Stimulated activated CD4-positive, alpha-beta T cell treated with anti-CD3 and anti-CD28 coated beads, Interleukin-4, amount 100 ng/mL, for 4 hours (primary cell): ENCODE measurements at regions not wholly inside any gene's neighbourhood (a gene's known extent, or its start where the extent isn't known, plus 50 kb on each side); places are given as distances from the start of the nearest gene placed in this dataset.
"Not testable (repeated sequence)": the region's sequence is repeated elsewhere in the genome, so short reads cannot be mapped to it uniquely, and the experiment has no call there.

Experiments
- DNase-seq, 2 experiments: peaks; one replicate each; pipeline ENCODE4 v3.0.0-alpha.2; 2020

DNA sequence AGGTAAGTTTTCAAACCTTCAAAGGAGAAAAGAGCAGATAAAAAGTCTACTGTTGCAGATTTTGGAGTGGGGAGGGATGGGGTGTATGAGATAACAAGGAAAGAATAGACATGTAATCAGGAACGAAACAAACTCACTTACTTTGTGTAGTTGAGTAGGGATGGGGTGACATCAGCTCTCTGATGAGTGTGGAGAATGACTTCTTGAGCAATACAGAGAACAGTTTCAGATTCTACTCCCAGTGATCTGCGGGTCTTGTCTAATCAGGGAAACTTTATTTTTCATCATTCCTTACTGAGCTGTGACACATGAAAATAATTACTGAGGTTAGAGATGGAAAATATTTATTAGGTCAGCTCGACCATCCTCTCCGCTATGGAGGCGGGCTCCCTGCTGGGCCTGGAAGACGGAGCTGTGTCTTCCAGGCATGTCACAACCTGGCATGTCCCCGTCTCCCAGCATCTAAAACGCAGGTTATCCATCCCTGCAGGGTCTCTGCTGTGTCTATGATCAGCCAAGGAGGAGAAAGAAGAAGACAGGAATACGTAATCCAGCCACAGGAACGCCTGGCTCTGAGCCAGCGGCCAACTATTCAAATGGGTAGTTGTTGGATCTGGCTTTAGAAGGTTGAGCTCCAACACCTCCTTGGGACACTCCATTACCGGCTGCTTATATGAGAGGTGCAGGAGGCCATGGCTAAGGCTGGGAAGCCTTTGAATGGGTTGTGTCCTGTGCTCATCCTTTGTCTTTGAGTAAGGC is 99.0 kb upstream of the SATB2 start:
- DNase-seq, result no peak

DNA sequence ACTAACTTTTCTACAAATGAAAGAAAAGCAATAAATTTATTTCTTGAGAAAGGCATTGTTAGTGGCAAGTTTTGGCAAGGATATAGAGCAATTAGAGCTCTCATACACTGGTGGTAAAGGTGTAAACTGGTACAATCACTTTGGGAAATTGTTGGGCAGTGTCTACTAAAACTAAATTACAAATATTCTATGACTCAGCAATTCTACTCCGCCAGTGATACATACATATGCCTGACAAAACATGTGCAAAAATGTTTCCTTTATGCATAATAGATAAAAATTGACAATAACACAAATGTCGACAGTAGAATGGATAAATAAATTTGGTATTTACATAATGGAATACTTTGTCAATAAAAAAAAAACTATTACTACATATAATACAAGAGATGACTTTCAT is 96.3 kb upstream of the SATB2 start:
- DNase-seq, result no peak

GRCh38 chr2:199552141-199552540 is 94.4 kb upstream of the SATB2 start:
- no peak for DNase-seq

DNA sequence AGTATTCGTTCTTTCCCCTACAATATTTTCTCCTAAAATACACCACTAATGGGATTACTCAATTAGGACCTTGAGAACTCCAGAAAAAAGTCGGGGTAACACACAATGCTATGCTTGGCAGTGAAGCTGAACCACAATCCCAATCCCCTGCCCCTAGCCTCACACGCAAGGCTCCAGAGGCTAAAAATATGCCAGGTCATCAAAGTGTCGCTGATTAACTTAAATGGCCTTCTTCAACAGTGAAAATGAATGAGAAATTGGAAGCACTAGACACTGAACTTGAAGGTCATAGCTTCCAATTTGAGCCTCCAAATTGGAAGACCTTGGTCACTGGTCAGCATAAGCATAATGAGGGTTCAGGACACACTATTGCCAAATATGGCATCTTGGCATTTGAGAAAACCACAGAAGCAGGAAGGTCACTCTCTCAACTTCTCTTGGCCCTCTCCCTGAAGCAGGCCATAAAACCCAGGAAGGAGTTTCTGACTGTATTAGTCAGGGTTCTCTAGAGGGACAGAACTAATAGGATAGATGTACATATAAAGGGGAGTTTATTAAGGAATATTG is 86.0 kb upstream of the SATB2 start:
- no peak for DNase-seq

- DNase-seq, result no peak
Measured at GRCh38 chr2:199535445-199536177, 77.9 kb upstream of the SATB2 start.

DNA sequence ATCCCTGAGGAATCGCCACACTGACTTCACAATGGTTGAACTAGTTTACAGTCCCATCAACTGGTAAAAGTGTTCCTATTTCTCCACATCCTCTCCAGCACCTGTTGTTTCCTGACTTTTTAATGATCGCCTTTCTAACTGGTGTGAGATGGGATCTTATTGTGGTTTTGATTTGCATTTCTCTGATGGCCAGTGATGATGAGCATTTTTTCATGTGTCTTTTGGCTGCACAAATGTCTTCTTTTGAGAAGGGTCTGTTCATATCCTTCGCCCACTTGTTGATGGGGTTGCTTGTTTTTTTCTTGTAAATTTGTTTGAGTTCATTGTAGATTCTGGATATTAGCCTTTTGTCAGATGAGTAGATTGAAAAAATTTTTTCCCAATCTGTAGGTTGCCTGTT is 76.1 kb upstream of the SATB2 start:
- not testable (repeated sequence) for DNase-seq

- no peak for DNase-seq
Measured at GRCh38 chr2:199527071-199527470, 69.3 kb upstream of the SATB2 start.

- no peak for DNase-seq
Measured at GRCh38 chr2:199524689-199525574, 67.2 kb upstream of the SATB2 start.

DNA sequence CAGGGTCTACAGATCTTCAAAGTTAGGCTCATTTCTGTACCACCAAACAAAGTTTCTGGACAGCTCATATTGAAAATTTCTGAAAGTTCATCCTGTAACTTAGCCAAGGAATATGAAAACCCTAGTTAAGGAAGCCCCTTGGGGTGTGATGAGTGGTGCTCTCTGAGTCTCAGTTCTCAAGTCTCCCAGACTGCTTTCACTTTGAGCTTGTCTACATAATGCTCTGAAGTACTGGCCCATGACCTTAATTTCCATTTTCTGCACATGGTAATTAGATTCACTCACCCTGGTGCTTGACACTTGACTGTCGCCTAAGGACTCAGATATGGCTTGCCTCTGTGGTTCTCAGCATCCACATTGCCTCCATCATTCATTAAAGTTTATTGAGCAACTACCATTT is 51.7 kb upstream of the SATB2 start:
- DNase-seq, result no peak
